ENCODE measurements at regions not wholly inside any gene's neighbourhood (a gene's known extent, or its start where the extent isn't known, plus 50 kb on each side); places are given as distances from the start of the nearest gene placed in this dataset.

GRCh38 chr16:79401157-79401556 is 199.4 kb downstream of the MAF start:
- TF ChIP-seq, protein P1, sequence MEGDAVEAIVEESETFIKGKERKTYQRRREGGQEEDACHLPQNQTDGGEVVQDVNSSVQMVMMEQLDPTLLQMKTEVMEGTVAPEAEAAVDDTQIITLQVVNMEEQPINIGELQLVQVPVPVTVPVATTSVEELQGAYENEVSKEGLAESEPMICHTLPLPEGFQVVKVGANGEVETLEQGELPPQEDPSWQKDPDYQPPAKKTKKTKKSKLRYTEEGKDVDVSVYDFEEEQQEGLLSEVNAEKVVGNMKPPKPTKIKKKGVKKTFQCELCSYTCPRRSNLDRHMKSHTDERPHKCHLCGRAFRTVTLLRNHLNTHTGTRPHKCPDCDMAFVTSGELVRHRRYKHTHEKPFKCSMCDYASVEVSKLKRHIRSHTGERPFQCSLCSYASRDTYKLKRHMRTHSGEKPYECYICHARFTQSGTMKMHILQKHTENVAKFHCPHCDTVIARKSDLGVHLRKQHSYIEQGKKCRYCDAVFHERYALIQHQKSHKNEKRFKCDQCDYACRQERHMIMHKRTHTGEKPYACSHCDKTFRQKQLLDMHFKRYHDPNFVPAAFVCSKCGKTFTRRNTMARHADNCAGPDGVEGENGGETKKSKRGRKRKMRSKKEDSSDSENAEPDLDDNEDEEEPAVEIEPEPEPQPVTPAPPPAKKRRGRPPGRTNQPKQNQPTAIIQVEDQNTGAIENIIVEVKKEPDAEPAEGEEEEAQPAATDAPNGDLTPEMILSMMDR (IDR thresholded peaks at IDR 0.05): no peak
- no peak for TF ChIP-seq POLR2A (IDR thresholded peaks at IDR 0.05)
- 89 to 93% methylated on average over 4 of the region's 4 CpGs for WGBS, 2 donors
- Histone ChIP-seq H3K36me3 (no peaks in the 10 kb centered on the region), H3K4me3 (no peak overlapping the region), H3K9me3 (peaks cover 0 to 4% (median 0%) of the 10 kb centered on the region in 3 donors), H3K4me1 (peaks cover 0 to 11% (median 6%) of the 10 kb centered on the region in 3 donors), H3K27ac (no peak overlapping the region), H3K27me3 (no peaks in the 10 kb centered on the region)
- intact Hi-C loops (cut with DNase I): no loop called here
- DNase-seq: no peak

DNA sequence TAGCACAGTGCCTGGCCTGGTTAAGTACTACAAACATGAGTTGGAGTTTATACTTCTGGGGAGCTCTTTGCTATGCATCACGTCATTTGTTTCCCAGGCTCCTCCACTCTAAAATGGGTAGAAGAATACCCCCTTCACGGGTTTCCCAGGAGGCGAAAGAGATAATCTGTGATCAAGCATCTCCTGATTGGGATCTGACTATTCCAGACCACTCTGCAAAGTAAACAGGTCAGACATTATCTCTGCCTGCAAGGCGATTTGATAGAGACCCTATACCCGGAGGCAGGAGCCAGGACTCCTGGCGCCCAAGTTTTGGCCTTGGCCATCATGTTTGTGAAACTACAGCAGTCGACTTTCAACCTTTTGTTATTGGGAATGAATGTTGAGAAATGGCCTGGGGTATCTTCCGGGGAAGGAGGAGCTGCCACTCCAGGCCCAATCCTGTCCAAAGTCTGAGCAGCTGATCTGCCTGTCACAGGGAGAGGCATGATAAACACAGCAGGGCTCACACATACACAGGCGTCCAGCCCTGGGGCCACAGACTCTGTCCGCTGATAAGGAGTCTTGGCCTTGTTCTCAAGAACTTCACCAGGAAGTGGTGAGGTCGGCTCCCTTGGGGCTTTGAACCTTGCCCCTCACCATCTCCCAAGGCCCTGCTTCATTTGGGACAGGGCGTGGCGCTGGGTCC is 199.9 kb downstream of the MAF start:
- Histone ChIP-seq H3K9me3 (no peaks in the 10 kb centered on the region), H3K36me3 (no peaks in the 10 kb centered on the region), H3K4me1 (peaks cover 0 to 11% (median 6%) of the 10 kb centered on the region in 3 donors), H3K4me3 (no peak overlapping the region), H3K27me3 (no peaks in the 10 kb centered on the region), H3K27ac (no peak overlapping the region)
- intact Hi-C loops (cut with DNase I): no loop called here
- TF ChIP-seq, protein P1 (IDR thresholded peaks at IDR 0.05): no peak
- no peak for TF ChIP-seq POLR2A (IDR thresholded peaks at IDR 0.05)
- DNase-seq: no peak
- 79 to 85% methylated on average over 9 to 13 of the region's 13 CpGs for WGBS, 2 donors

- DNase-seq: no peak
- H3K27ac ChIP-seq: no peak overlapping the region
- H3K36me3 ChIP-seq: no peaks in the 10 kb centered on the region
- no peak overlapping the region for H3K4me3 ChIP-seq
- no peaks in the 10 kb centered on the region for H3K27me3 ChIP-seq
- TF ChIP-seq, protein P1 (IDR thresholded peaks at IDR 0.05): no peak
- no peak for TF ChIP-seq POLR2A (IDR thresholded peaks at IDR 0.05)
- intact Hi-C loops (cut with DNase I): no loop called here
- 86 to 93% methylated on average over 5 of the region's 5 CpGs for WGBS, 2 donors
- H3K4me1 ChIP-seq: no peaks in the 10 kb centered on the region
- no peaks in the 10 kb centered on the region for H3K9me3 ChIP-seq
Observed at GRCh38 chr16:79395591-79395990, 204.9 kb downstream of the MAF start.

DNA sequence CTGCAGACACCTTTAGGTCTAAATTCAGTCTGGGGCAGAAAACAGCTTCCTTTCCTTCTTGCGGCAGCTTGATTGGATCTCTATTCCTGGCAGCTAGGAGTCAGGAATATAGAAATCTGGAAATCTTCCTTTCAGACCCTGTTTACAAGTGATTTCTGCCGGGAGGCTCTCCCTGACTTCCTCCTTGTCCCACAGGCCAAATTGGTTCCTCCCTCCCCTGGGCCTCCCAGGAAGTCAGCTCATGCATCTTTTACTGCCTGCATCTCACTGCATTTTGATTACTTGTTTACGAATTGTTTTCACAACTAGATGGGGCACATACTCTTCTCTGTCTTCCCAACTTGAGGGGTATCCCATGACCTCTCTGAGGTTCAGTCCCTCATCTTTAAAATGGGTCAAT is 206.3 kb downstream of the MAF start:
- 68 to 70% methylated on average over 3 of the region's 3 CpGs for WGBS, 2 donors
- TF ChIP-seq, protein P1 (IDR thresholded peaks at IDR 0.05): no peak
- TF ChIP-seq POLR2A (IDR thresholded peaks at IDR 0.05): no peak
- DNase-seq: no peak
- Histone ChIP-seq H3K27me3 (no peaks in the 10 kb centered on the region), H3K36me3 (no peaks in the 10 kb centered on the region), H3K9me3 (no peaks in the 10 kb centered on the region), H3K4me3 (no peak overlapping the region), H3K4me1 (no peaks in the 10 kb centered on the region), H3K27ac (no peak overlapping the region)
- intact Hi-C loops (cut with DNase I): no loop called here

GRCh38 chr16:79393564-79393963 is 207.0 kb downstream of the MAF start:
- no peaks in the 10 kb centered on the region for H3K36me3 ChIP-seq
- no peak for TF ChIP-seq POLR2A (IDR thresholded peaks at IDR 0.05)
- TF ChIP-seq, protein P1 (IDR thresholded peaks at IDR 0.05): no peak
- H3K4me3 ChIP-seq: no peak overlapping the region
- H3K4me1 ChIP-seq: no peaks in the 10 kb centered on the region
- no peak for DNase-seq
- H3K27ac ChIP-seq: no peak overlapping the region
- no peaks in the 10 kb centered on the region for H3K9me3 ChIP-seq
- no peaks in the 10 kb centered on the region for H3K27me3 ChIP-seq
- intact Hi-C loops (cut with DNase I): no loop called here
- WGBS, 2 donors: 63 to 86% methylated on average over 1 to 2 of the region's 2 CpGs

Measured in esophagus squamous epithelium (tissue), 5 donors.